ENCODE measurements at regions not wholly inside any gene's neighbourhood (a gene's known extent, or its start where the extent isn't known, plus 50 kb on each side); places are given as distances from the start of the nearest gene placed in this dataset.

- Histone ChIP-seq H3K27ac (ENCODE audit: low read depth, low read length, poor library complexity, severe bottlenecking) (no peak overlapping the region), H3K27me3 (replicated peaks; ENCODE audit: insufficient read depth, low read depth, low read length, poor library complexity) (no peaks in the 10 kb centered on the region), H3K9me3 (ENCODE audit: low read depth, low read length, poor library complexity, severe bottlenecking) (no peaks in the 10 kb centered on the region), H3K36me3 (ENCODE audit: insufficient read depth, low read length, poor library complexity, severe bottlenecking) (no peaks in the 10 kb centered on the region), H3K4me3 (ENCODE audit: low read depth, low read length, poor library complexity, severe bottlenecking) (no peak overlapping the region), H3K4me1 (ENCODE audit: insufficient read depth, low read length, poor library complexity, severe bottlenecking) (no peaks in the 10 kb centered on the region)
- DNase-seq (ENCODE audit: low spot score) = no peak
- ChIA-PET POLR2A (ENCODE audit: low non-redundant PET) (no interaction called here), CTCF (no interaction called here)
- no peak for TF ChIP-seq EZH2 (IDR thresholded peaks at IDR 0.05; ENCODE audit: borderline replicate concordance, low read depth, low read length, poor library complexity, severe bottlenecking)
- TF ChIP-seq, protein P1, sequence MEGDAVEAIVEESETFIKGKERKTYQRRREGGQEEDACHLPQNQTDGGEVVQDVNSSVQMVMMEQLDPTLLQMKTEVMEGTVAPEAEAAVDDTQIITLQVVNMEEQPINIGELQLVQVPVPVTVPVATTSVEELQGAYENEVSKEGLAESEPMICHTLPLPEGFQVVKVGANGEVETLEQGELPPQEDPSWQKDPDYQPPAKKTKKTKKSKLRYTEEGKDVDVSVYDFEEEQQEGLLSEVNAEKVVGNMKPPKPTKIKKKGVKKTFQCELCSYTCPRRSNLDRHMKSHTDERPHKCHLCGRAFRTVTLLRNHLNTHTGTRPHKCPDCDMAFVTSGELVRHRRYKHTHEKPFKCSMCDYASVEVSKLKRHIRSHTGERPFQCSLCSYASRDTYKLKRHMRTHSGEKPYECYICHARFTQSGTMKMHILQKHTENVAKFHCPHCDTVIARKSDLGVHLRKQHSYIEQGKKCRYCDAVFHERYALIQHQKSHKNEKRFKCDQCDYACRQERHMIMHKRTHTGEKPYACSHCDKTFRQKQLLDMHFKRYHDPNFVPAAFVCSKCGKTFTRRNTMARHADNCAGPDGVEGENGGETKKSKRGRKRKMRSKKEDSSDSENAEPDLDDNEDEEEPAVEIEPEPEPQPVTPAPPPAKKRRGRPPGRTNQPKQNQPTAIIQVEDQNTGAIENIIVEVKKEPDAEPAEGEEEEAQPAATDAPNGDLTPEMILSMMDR (conservative IDR thresholded peaks at IDR 0.05; ENCODE audit: low read depth, low read length) = no peak
- BruUV-seq (replicated peaks) = no TSS peak
- intact Hi-C loops (cut with micrococcal nuclease; ENCODE audit: unreplicated experiment) = no loop called here
Observed at GRCh38 chr22:27090611-27091011, 433.2 kb downstream of the MIAT start.

DNA sequence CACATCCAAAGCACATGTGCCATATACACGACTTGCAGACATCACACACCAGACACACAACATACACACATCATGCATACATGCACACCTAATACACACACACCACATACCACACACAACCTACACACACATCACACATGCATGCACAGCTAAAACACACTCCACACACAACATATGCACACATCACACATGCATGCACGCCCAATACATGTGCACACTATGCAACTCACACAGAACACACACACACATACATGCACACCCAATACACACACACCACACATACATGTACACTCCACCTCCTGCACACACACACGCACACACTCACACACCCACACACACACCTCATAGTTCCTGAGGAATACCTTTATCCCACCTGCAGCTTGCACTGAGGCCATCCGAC lies 436.0 kb downstream of the MIAT start:
- Histone ChIP-seq H3K27me3 (replicated peaks; ENCODE audit: insufficient read depth, low read depth, low read length, poor library complexity) (no peaks in the 10 kb centered on the region), H3K4me1 (ENCODE audit: insufficient read depth, low read length, poor library complexity, severe bottlenecking) (no peaks in the 10 kb centered on the region), H3K4me3 (ENCODE audit: low read depth, low read length, poor library complexity, severe bottlenecking) (no peak overlapping the region), H3K36me3 (ENCODE audit: insufficient read depth, low read length, poor library complexity, severe bottlenecking) (no peaks in the 10 kb centered on the region), H3K27ac (ENCODE audit: low read depth, low read length, poor library complexity, severe bottlenecking) (no peak overlapping the region), H3K9me3 (ENCODE audit: low read depth, low read length, poor library complexity, severe bottlenecking) (no peaks in the 10 kb centered on the region)
- no peak for DNase-seq (ENCODE audit: low spot score)
- TF ChIP-seq EZH2 (IDR thresholded peaks at IDR 0.05; ENCODE audit: borderline replicate concordance, low read depth, low read length, poor library complexity, severe bottlenecking) = no peak
- TF ChIP-seq, protein P1 (conservative IDR thresholded peaks at IDR 0.05; ENCODE audit: low read depth, low read length) = no peak
- no TSS peak for BruUV-seq (replicated peaks)
- intact Hi-C loops (cut with micrococcal nuclease; ENCODE audit: unreplicated experiment) = no loop called here
- ChIA-PET POLR2A (ENCODE audit: low non-redundant PET) (no interaction called here), CTCF (no interaction called here)

- no TSS peak for BruUV-seq (replicated peaks)
Observed at GRCh38 chr22:27094633-27095308, 437.4 kb downstream of the MIAT start.

More at GRCh38 chr22:27094633-27095308, 437.4 kb downstream of the MIAT start:
- DNase-seq (ENCODE audit: low spot score) = no peak
- CTCF ChIA-PET = no interaction called here
- no peaks in the 10 kb centered on the region for H3K36me3 ChIP-seq (ENCODE audit: insufficient read depth, low read length, poor library complexity, severe bottlenecking)
- H3K27ac ChIP-seq (ENCODE audit: low read depth, low read length, poor library complexity, severe bottlenecking) = no peak overlapping the region
- intact Hi-C loops (cut with micrococcal nuclease; ENCODE audit: unreplicated experiment) = no loop called here
- no peaks in the 10 kb centered on the region for H3K4me1 ChIP-seq (ENCODE audit: insufficient read depth, low read length, poor library complexity, severe bottlenecking)
- TF ChIP-seq EZH2 (IDR thresholded peaks at IDR 0.05; ENCODE audit: borderline replicate concordance, low read depth, low read length, poor library complexity, severe bottlenecking) = no peak
- TF ChIP-seq, protein P1 (conservative IDR thresholded peaks at IDR 0.05; ENCODE audit: low read depth, low read length) = no peak
- H3K9me3 ChIP-seq (ENCODE audit: low read depth, low read length, poor library complexity, severe bottlenecking) = no peaks in the 10 kb centered on the region
- H3K4me3 ChIP-seq (ENCODE audit: low read depth, low read length, poor library complexity, severe bottlenecking) = no peak overlapping the region
- no peaks in the 10 kb centered on the region for H3K27me3 ChIP-seq (replicated peaks; ENCODE audit: insufficient read depth, low read depth, low read length, poor library complexity)
- POLR2A ChIA-PET (ENCODE audit: low non-redundant PET) = no interaction called here

All from A673 (cell line).